Caki2 (cell line): ENCODE measurements at regions not wholly inside any gene's neighbourhood (a gene's known extent, or its start where the extent isn't known, plus 50 kb on each side); places are given as distances from the start of the nearest gene placed in this dataset.

Experiments
- DNase-seq: peaks from one replicate; pipeline ENCODE4 v3.0.0-alpha.2; 2015; ENCODE audit warnings: low read depth
- in situ Hi-C: cut with HindIII; loops from 2 replicates; pipeline ENCODE4 v1.10.0; 2016; ENCODE audit warnings: low sequenced_read_pairs, low pct_unique_long_range_greater_than_20kb, mixed read lengths

- in situ Hi-C loops, result no loop called here
- peak; percentile 49 for DNase-seq
These were observed 273.9 kb upstream of the MIS18BP1 start for GRCh38 chr14:45526715-45527549.

GRCh38 chr14:45519766-45520165 lies 266.8 kb upstream of the MIS18BP1 start:
- DNase-seq, result no peak
- in situ Hi-C loops, result no loop called here

- in situ Hi-C loops, result no loop called here
- no peak for DNase-seq
These were observed 239.9 kb upstream of the MIS18BP1 start for GRCh38 chr14:45492876-45493275.

- in situ Hi-C loops, result no loop called here
- no peak for DNase-seq
These were observed 238.9 kb upstream of the MIS18BP1 start for GRCh38 chr14:45491914-45492313.

GRCh38 chr14:45486599-45486998 lies 233.6 kb upstream of the MIS18BP1 start:
- in situ Hi-C loops, result no loop called here
- DNase-seq, result no peak

GRCh38 chr14:45467023-45467422 lies 214.0 kb upstream of the MIS18BP1 start:
- in situ Hi-C loops, result no loop called here
- no peak for DNase-seq

- DNase-seq, result no peak
- in situ Hi-C loops, result no loop called here
These were observed 181.2 kb upstream of the MIS18BP1 start for GRCh38 chr14:45434221-45434620.

- DNase-seq, result peak; percentile 41
- in situ Hi-C loops, result no loop called here
These were observed 173.8 kb upstream of the MIS18BP1 start for GRCh38 chr14:45426685-45427282.

GRCh38 chr14:45406942-45407341 lies 153.9 kb upstream of the MIS18BP1 start:
- no peak for DNase-seq
- in situ Hi-C loops, result no loop called here

- in situ Hi-C loops, result no loop called here
- no peak for DNase-seq
These were observed 148.1 kb upstream of the MIS18BP1 start for GRCh38 chr14:45400950-45401640.

GRCh38 chr14:45400509-45400908 lies 147.5 kb upstream of the MIS18BP1 start:
- in situ Hi-C loops, result no loop called here
- no peak for DNase-seq

GRCh38 chr14:45381091-45381490 lies 128.1 kb upstream of the MIS18BP1 start:
- DNase-seq, result no peak
- in situ Hi-C loops, result no loop called here

- DNase-seq, result no peak
- in situ Hi-C loops, result no loop called here
These were observed 124.2 kb upstream of the MIS18BP1 start for GRCh38 chr14:45377166-45377565.

- DNase-seq, result no peak
- in situ Hi-C loops, result no loop called here
These were observed 120.9 kb upstream of the MIS18BP1 start for GRCh38 chr14:45373877-45374276.

- in situ Hi-C loops, result no loop called here
These were observed 111.7 kb upstream of the MIS18BP1 start for GRCh38 chr14:45364565-45365156.

GRCh38 chr14:45362505-45362904 lies 109.5 kb upstream of the MIS18BP1 start:
- in situ Hi-C loops, result no loop called here
- DNase-seq, result no peak

More at GRCh38 chr14:45364565-45365156, 111.7 kb upstream of the MIS18BP1 start:
- no peak for DNase-seq

GRCh38 chr14:45361727-45362126 lies 108.7 kb upstream of the MIS18BP1 start:
- DNase-seq, result no peak

GRCh38 chr14:45359746-45360145 lies 106.7 kb upstream of the MIS18BP1 start:
- no peak for DNase-seq
- in situ Hi-C loops, result no loop called here

More at GRCh38 chr14:45361727-45362126, 108.7 kb upstream of the MIS18BP1 start:
- in situ Hi-C loops, result no loop called here
